ENCODE measurements at regions not wholly inside any gene's neighbourhood (a gene's known extent, or its start where the extent isn't known, plus 50 kb on each side); places are given as distances from the start of the nearest gene placed in this dataset.

GRCh38 chr6:134503585-134504281, 185.8 kb upstream of the SGK1 start:
- Histone ChIP-seq H3K27me3 (no peaks in the 10 kb centered on the region), H3K4me3 (no peak overlapping the region), H3K36me3 (no peaks in the 10 kb centered on the region), H3K27ac (peak overlapping the region in 4 of 5 donors; percentile 63 to 72 (median 68)), H3K4me1 (peaks cover 5 to 11% (median 10%) of the 10 kb centered on the region in 4 donors), H3K9me3 (no peaks in the 10 kb centered on the region)
- DNase-seq: no peak
- intact Hi-C loops (cut with DNase I; ENCODE audit: low total_unique reads): no loop called here
- TF ChIP-seq CTCF (IDR thresholded peaks at IDR 0.05): no peak
- no peak for TF ChIP-seq EP300 (IDR thresholded peaks at IDR 0.05)
- no peak for TF ChIP-seq POLR2AphosphoS5 (IDR thresholded peaks at IDR 0.05)
- no peak for TF ChIP-seq POLR2A (IDR thresholded peaks at IDR 0.05)
- WGBS, 5 donors: 68 to 85% (median 77%) methylated on average over 4 to 7 of the region's 7 CpGs

GRCh38 chr6:134502614-134503549, 185.0 kb upstream of the SGK1 start:
- no peaks in the 10 kb centered on the region for H3K9me3 ChIP-seq
- no peak for TF ChIP-seq EP300 (IDR thresholded peaks at IDR 0.05)
- TF ChIP-seq POLR2AphosphoS5 (IDR thresholded peaks at IDR 0.05): peak in 2 of 3 donors; percentile 5 to 41
- TF ChIP-seq POLR2A (IDR thresholded peaks at IDR 0.05): no peak
- TF ChIP-seq CTCF (IDR thresholded peaks at IDR 0.05): no peak
- 42 to 75% (median 48%) methylated on average over 12 of the region's 12 CpGs for WGBS, 5 donors
- peak overlapping the region; percentile 54 to 72 (median 68) for H3K27ac ChIP-seq
- H3K27me3 ChIP-seq: no peaks in the 10 kb centered on the region
- H3K4me3 ChIP-seq: no peak overlapping the region
- DNase-seq: peak; percentile 61 to 70
- no peaks in the 10 kb centered on the region for H3K36me3 ChIP-seq
- peaks cover 5 to 11% (median 10%) of the 10 kb centered on the region in 4 donors for H3K4me1 ChIP-seq
- intact Hi-C loops (cut with DNase I; ENCODE audit: low total_unique reads): no loop called here

- no peak overlapping the region for H3K27ac ChIP-seq
- 62 to 87% (median 83%) methylated on average over 5 to 9 of the region's 9 CpGs for WGBS, 5 donors
- TF ChIP-seq POLR2AphosphoS5 (IDR thresholded peaks at IDR 0.05): no peak
- TF ChIP-seq EP300 (IDR thresholded peaks at IDR 0.05): no peak
- no peak for TF ChIP-seq CTCF (IDR thresholded peaks at IDR 0.05)
- TF ChIP-seq POLR2A (IDR thresholded peaks at IDR 0.05): no peak
- no peaks in the 10 kb centered on the region for H3K36me3 ChIP-seq
- no peaks in the 10 kb centered on the region for H3K27me3 ChIP-seq
- peaks cover 0 to 5% (median 0%) of the 10 kb centered on the region in 4 donors for H3K4me1 ChIP-seq
- no peaks in the 10 kb centered on the region for H3K9me3 ChIP-seq
- DNase-seq: no peak
- no peak overlapping the region for H3K4me3 ChIP-seq
- intact Hi-C loops (cut with DNase I; ENCODE audit: low total_unique reads): no loop called here
These were observed 178.0 kb upstream of the SGK1 start for GRCh38 chr6:134495890-134496248.

- H3K27me3 ChIP-seq: no peaks in the 10 kb centered on the region
- peaks cover 0 to 5% (median 0%) of the 10 kb centered on the region in 4 donors for H3K4me1 ChIP-seq
- TF ChIP-seq POLR2A (IDR thresholded peaks at IDR 0.05) (no peak), EP300 (IDR thresholded peaks at IDR 0.05) (no peak), CTCF (IDR thresholded peaks at IDR 0.05) (no peak), POLR2AphosphoS5 (IDR thresholded peaks at IDR 0.05) (no peak)
- H3K4me3 ChIP-seq: no peak overlapping the region
- no peak for DNase-seq
- 21 to 64% (median 50%) methylated on average over 1 of the region's 1 CpG for WGBS, 5 donors
- no peaks in the 10 kb centered on the region for H3K36me3 ChIP-seq
- no peak overlapping the region for H3K27ac ChIP-seq
- intact Hi-C loops (cut with DNase I; ENCODE audit: low total_unique reads): no loop called here
- H3K9me3 ChIP-seq: no peaks in the 10 kb centered on the region
These were observed 177.4 kb upstream of the SGK1 start for GRCh38 chr6:134495203-134495889.
